Neural cell (in vitro differentiated cells): ENCODE measurements at regions not wholly inside any gene's neighbourhood (a gene's known extent, or its start where the extent isn't known, plus 50 kb on each side); places are given as distances from the start of the nearest gene placed in this dataset.

Experiments used
- CTCF ChIP-seq: fragments of 450-650 bp; IDR thresholded peaks from 2 replicates; pipeline ENCODE4 v1.5.1; 2014; ENCODE audit warnings: antibody characterized with exemption, mild to moderate bottlenecking, moderate library complexity; ENCODE audit not compliant: poor library complexity, severe bottlenecking
- EP300 ChIP-seq: fragments of 450-650 bp; conservative IDR thresholded peaks from 2 replicates; pipeline ENCODE4 v1.6.1; 2014; ENCODE audit warnings: antibody characterized with exemption, mild to moderate bottlenecking, moderate library complexity; ENCODE audit not compliant: poor library complexity, severe bottlenecking
- EZH2 ChIP-seq: fragments of 200-600, 300-800 bp; shearing (Covaris generic), sonication (generic); IDR thresholded peaks from 2 replicates; pipeline ENCODE4 v1.6.1; 2014; ENCODE audit warnings: antibody characterized with exemption, low read length, borderline replicate concordance, mild to moderate bottlenecking; ENCODE audit not compliant: insufficient read depth, poor library complexity, severe bottlenecking
- POLR2AphosphoS5 ChIP-seq: IDR thresholded peaks from 2 replicates; pipeline ENCODE4 v1.6.1; 2012
- RAD21 ChIP-seq: fragments of 450-650 bp; conservative IDR thresholded peaks from 2 replicates; pipeline ENCODE4 v1.6.1; 2014; ENCODE audit warnings: antibody characterized with exemption, mild to moderate bottlenecking, moderate library complexity
- REST ChIP-seq: IDR thresholded peaks from 2 replicates; pipeline ENCODE4 v1.6.1; 2012; ENCODE audit warnings: borderline replicate concordance
- SMC3 ChIP-seq: fragments of 450-650 bp; conservative IDR thresholded peaks from 2 replicates; pipeline ENCODE4 v1.6.1; 2014; ENCODE audit warnings: antibody characterized with exemption, mild to moderate bottlenecking, moderate library complexity; ENCODE audit not compliant: poor library complexity
- TAF1 ChIP-seq: IDR thresholded peaks from 2 replicates; pipeline ENCODE4 v1.6.1; 2012; ENCODE audit warnings: low read depth

DNA sequence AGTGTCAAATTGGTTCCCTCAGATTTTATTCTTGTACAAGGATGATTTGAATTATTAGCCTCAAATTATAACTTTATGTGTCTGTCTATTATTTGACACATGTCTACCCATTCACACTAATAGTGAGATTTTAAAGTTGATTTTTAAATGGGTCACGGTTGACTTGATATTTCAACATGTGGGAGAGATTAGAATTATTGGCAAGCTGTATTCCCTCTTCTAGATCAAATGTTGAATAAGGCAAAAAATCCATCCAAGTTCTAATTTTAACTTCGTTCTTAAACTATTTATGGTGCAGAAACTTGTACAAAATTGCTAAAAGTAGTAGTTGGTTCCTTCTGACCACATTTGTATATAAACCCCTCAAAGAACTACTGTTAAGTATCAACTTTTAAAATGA is 1498.0 kb downstream of the STIM2 start:
- TF ChIP-seq CTCF (no peak), REST (no peak), POLR2AphosphoS5 (no peak), RAD21 (no peak), EZH2 (no peak), TAF1 (no peak), EP300 (no peak), SMC3 (no peak)
